ENCODE measurements at regions not wholly inside any gene's neighbourhood (a gene's known extent, or its start where the extent isn't known, plus 50 kb on each side); places are given as distances from the start of the nearest gene placed in this dataset.
A peak's percentile ranks its signal among the peaks of the same experiment; 100 is the strongest.
"Not testable (repeated sequence)": the region's sequence is repeated elsewhere in the genome, so short reads cannot be mapped to it uniquely, and the experiment has no call there.

DNA sequence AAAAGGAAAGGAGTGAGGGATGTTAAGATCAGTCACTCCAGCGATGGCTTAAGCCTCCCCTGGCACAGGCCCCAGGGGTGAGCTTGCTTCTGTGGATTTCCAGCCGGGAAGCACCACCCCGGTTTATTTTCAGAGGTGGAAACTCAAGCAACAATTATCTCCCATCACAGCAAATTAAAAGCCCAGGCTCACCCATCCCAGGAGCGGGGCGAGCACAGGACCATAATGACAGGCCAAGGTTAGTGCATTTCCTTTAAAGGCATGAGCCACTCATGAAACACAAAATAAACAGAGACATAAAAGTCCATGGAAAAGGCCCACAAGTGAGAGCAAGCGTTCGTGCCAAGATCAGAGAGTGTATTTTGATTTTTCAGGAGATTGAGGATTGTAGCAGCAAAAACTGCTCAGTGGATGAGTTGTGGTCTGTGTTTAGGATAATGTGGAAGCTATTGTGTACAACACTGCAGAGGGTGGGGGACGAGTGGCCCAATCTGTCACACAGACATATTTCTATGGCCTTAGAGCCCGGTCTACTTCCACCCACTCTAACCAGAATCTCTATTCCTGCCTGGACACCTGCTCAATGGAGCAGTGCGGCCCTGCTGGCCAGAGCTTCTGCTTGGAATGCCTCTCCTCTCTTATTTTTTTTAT is 111.4 kb upstream of the CDC42EP3 start:
- peak; percentile 73 for DNase-seq

- no peak for DNase-seq
Observed at GRCh38 chr2:37783545-37783944, 112.1 kb upstream of the CDC42EP3 start.

DNA sequence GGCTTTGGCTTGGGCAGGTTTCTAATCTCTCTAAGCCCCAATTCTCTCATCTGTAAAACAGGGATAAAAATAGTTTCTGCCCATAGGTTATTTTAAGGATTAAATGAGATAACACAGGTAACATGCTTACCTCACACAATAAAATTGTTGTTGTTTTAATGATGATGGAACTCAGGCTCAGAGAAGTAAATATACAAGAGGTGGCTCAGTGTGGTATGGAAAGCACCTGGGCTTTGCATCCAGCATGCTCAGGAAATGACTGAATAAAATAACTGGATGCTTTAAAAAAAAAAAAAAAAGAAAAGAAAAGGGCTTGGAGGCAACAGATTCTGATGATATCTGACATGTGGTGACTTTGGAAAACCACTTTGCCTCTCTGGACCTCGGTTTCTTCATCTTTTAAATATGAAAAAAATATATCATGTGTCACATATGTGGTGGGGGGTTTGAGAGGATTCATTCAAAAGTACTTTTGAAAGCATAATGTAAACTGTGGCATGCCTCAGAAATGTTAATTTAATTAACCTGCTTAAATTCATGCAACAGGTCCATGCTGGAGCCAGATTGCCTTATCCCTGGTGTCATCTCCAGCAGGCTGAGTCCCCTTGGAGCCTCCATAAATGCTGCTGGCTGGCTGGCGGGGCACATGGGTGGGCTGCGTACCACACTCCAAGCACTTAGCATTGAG is 112.8 kb upstream of the CDC42EP3 start:
- no peak for DNase-seq

DNA sequence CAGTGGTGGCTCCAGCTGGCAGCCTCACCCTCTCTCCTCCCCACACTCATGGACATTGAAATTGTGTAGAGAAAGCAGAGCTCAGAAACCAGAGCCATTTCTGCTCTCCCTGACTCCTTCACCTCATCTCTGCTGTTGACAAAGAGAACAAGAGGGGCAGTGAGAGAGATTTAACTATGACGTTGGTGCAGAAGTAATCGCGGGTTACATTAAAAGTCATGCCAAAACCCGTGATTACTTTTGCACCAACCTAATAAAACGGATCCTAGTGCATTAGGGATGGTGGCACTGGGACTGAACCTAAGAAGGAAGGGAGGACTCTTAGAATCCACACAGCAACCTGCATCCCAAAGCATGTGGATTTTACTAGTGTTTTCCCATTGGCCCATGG is 113.3 kb upstream of the CDC42EP3 start:
- no peak for DNase-seq

DNA sequence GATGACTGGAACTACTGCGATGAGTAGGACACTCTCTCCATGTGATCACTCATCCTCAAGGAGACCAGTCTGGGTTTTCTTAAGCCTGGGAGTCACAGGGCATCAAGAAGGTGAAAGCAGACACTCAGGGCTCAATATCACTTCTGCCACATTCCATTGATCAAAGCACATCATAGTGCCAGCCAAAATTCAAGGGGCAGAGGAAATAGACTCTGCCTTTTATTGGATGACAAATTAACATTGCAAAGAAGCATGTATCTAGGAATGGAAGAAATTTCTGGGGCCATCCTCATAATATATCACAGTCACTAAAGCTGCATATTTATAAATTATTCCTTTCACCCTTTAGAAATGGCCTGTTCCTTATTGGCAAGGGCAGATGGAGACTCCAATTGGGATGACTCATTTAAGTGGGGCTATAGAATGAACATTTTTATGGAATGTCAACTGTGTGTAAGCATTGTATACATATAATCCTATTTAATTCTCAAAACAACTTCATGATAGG is 114.8 kb upstream of the CDC42EP3 start:
- peak; percentile 47 for DNase-seq

DNA sequence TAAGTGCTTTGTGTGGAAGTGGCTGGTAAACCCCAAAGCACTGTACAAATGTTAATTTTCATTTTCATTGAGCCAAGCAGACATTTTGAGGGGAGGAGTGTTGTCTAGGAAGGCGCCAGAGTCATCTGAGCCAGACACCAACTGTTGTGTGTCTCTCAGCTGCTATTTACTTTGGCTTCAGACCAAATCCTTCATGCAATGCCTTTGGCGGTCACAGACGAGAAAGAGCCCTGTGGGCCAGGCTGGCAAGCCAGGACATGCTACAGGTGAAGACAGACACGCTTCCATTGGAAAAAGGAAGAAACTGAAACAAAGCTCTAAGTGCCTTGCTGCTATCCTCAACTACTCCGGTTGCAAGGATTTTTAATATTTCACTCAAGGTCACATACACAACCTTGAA is 115.4 kb upstream of the CDC42EP3 start:
- DNase-seq, result no peak

- DNase-seq, result no peak
Observed at GRCh38 chr2:37788602-37789209, 117.3 kb upstream of the CDC42EP3 start.

DNA sequence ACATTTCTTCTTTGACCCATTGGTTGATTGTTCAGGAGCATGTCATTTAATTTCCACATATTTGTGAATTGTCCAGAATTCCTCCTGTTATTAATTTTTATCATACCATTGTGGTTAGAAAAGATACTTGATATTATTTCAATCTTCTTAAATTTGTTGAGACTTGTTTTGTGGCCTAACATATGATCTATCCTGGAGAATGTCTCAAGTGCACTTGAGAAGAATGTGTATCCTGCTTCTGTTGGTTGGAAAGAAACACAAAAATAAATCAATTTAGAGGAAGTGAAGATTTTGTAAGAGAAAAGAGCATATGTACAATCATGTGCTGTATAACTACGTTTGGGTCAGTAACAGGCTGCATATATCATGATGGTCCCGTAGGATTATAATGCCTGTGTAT is 118.6 kb upstream of the CDC42EP3 start:
- DNase-seq, result peak; percentile 82

GRCh38 chr2:37790462-37790861 is 119.0 kb upstream of the CDC42EP3 start:
- no peak for DNase-seq

- no peak for DNase-seq
Observed at GRCh38 chr2:37792366-37792765, 120.9 kb upstream of the CDC42EP3 start.

- DNase-seq, result no peak
Observed at GRCh38 chr2:37793004-37793403, 121.6 kb upstream of the CDC42EP3 start.

DNA sequence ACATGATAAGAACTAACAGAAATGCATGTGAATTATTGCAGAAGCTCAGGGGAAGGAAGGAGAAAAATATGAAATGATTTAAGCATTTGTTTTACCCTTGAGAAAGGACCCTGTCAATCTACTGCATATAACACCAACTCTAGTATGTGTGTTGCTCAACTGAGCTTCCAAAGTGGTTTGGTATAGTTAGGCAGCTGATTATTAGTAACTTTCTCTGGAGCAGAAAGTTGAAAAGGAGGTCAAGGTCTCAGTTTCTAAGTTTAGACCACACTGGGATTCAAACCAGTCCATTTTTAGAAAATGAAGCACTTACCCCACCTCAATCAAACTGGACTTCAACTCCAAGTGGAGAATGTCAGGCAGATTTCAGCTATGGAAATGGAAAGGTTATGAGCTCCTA is 123.3 kb upstream of the CDC42EP3 start:
- DNase-seq, result no peak

DNA sequence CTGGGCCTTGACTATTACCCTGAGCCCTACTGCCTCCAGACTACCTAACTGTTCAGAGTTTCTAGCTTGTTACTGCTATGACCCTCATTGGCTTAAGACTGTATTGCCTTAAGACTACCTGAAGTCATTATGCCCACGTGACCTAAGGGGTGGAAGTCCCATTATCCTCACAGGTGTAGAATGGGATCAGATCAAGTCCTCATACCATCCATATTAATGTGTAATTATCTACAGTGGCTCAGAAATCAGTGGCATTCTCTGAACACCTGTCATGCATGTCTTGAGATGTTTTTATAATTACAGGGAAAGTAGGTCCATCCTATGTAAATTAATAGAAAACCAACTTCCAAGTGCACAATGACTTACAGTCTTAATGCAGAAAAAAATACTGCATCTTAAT is 124.0 kb upstream of the CDC42EP3 start:
- DNase-seq, result no peak

DNA sequence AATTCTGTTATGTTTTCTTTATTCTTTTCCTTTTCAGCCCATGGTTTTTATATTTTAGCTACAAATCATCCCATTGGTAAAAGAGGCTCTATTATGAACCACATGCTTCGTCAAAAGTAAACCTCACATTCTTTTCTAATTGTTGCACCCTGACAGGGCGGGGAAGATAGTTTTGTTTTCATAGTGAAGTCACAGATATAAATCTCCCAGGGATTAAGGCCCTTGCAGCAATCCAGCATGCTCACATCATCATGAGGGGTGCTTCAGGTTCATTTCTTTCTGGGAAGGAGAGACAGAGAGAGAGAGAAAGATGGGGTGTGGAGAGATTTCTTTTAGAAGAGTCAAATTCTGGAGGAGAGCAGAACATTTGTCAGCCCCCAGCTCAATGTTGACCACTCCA is 124.5 kb upstream of the CDC42EP3 start:
- peak; percentile 95 for DNase-seq

GRCh38 chr2:37796481-37796880 is 125.0 kb upstream of the CDC42EP3 start:
- DNase-seq, result no peak

GRCh38 chr2:37797081-37797480 is 125.6 kb upstream of the CDC42EP3 start:
- DNase-seq, result peak; percentile 84

- DNase-seq, result peak; percentile 72
Observed at GRCh38 chr2:37798315-37799005, 126.6 kb upstream of the RMDN2 start.

DNA sequence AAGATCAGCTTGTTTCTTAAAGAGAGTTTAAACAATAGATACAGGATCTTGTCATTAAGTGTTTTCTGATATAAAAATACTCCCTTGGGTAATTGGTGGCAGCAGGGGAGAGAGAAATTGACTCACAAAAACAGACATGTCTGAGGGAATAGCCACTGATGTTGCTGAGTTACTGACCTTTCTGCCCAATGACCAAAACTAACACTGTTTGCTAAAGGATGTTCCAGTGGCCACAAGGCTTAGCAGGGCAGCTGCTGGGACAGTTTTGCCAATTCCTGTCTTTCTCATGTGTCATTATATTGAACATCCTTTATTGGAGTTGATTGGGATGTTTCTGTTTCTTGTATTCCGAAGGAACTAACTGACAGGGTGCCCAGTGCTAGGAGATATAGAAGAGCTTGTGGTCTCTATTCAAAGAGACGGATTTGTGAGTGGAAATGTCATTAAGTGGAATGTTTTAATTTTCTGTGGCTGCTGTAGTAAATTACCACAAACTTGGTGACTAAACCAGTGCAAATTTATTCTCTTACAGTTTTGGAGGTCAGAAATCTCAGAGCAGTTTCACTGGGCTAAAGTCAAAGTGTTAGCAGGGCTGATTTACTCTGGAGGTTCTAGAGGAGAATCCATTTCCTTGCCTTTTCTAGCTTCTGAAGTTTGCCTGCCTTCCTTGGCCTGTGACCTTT is 124.8 kb upstream of the RMDN2 start:
- DNase-seq, result peak; percentile 48

DNA sequence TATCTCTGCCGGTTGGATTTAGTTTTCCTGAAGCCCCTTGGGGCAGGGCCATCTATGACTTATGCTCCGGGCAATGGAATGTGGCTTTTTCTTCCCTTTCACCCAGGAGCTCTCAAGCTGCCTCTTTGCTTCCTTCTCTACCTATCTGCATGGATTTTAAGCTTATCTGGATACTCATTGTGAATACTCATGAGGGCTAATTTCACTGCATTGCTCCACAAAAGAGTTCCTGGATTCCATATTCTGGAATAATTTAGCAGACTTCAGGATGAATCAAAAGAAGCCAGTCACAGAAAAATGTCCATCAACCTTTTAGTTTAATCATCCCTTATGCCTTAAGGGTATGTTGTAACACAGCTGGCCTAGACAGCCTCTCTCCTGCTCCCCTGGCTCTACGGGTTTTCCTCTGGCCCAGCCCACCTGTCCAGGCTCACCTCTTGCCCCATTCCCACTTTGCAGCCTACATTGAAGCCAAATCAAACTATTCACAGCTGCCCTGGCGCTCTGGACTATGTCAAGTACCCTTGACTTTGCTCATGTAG is 122.8 kb upstream of the RMDN2 start:
- peak; percentile 74 for DNase-seq

GRCh38 chr2:37802899-37803379 is 122.1 kb upstream of the RMDN2 start:
- peak; percentile 99 for DNase-seq

- DNase-seq, result not testable (repeated sequence)
Observed at GRCh38 chr2:37806004-37806403, 119.1 kb upstream of the RMDN2 start.

- peak; percentile 79 for DNase-seq
Observed at GRCh38 chr2:37809525-37809924, 115.6 kb upstream of the RMDN2 start.

Data from fibroblast of skin of scalp (primary cell).